Thoracic aorta (tissue), 2 donors: ENCODE measurements at regions not wholly inside any gene's neighbourhood (a gene's known extent, or its start where the extent isn't known, plus 50 kb on each side); places are given as distances from the start of the nearest gene placed in this dataset.
"Not testable (repeated sequence)": the region's sequence is repeated elsewhere in the genome, so short reads cannot be mapped to it uniquely, and the experiment has no call there.

Source experiments
- ATAC-seq: fragments of 150-250 bp; one replicate; pipeline ENCODE4 v1.8.0; 2017; ENCODE audit warnings: low read depth; ENCODE audit not compliant: insufficient number of reproducible peaks, low FRiP score
- DNase-seq: peaks from one replicate; pipeline ENCODE4 v3.0.0-alpha.2; 2020; ENCODE audit warnings: low spot score
- H3K27ac ChIP-seq, 2 donors: fragments of 200-600 bp; sonication (generic); 1 replicate in 1 of 2; 2 replicates in 1 of 2; pipeline ENCODE4 v1.5.1; 2016; ENCODE audit warnings: mild to moderate bottlenecking in 2 of 2, moderate library complexity in 2 of 2
- H3K27me3 ChIP-seq: fragments of 200-600 bp; sonication (generic); replicated peaks from 2 replicates; pipeline ENCODE4 v1.6.0; 2016; ENCODE audit warnings: mild to moderate bottlenecking; ENCODE audit not compliant: insufficient read depth
- H3K36me3 ChIP-seq: fragments of 200-600 bp; sonication (generic); one replicate; pipeline ENCODE4 v1.5.1; 2016
- H3K4me1 ChIP-seq, 2 donors: fragments of 200-600 bp; sonication (generic); 1 replicate in 1 of 2; 2 replicates in 1 of 2; pipeline versions ENCODE4 v1.5.1 to v1.6.0; 2016; ENCODE audit warnings: low read depth in 2 of 2, mild to moderate bottlenecking in 1 of 2; ENCODE audit not compliant: control insufficient read depth in 1 of 2
- H3K4me3 ChIP-seq: fragments of 200-600 bp; sonication (generic); 2 replicates; pipeline ENCODE4 v1.5.1; 2016; ENCODE audit warnings: mild to moderate bottlenecking
- H3K9me3 ChIP-seq: fragments of 200-600 bp; sonication (generic); 2 replicates; pipeline ENCODE4 v1.5.1; 2016
- TF ChIP-seq, protein P1 (sequence below): fragments of 200-600 bp; sonication (generic); IDR thresholded peaks from one replicate; pipeline ENCODE4 v1.5.1; 2019; ENCODE audit warnings: antibody characterized with exemption

- Histone ChIP-seq H3K27me3 (no peaks in the 10 kb centered on the region), H3K27ac (no peak overlapping the region), H3K9me3 (no peaks in the 10 kb centered on the region), H3K4me3 (no peak overlapping the region), H3K4me1 (no peaks in the 10 kb centered on the region), H3K36me3 (no peaks in the 10 kb centered on the region)
- DNase-seq (no peak), ATAC-seq (no peak)
- TF ChIP-seq, protein P1, sequence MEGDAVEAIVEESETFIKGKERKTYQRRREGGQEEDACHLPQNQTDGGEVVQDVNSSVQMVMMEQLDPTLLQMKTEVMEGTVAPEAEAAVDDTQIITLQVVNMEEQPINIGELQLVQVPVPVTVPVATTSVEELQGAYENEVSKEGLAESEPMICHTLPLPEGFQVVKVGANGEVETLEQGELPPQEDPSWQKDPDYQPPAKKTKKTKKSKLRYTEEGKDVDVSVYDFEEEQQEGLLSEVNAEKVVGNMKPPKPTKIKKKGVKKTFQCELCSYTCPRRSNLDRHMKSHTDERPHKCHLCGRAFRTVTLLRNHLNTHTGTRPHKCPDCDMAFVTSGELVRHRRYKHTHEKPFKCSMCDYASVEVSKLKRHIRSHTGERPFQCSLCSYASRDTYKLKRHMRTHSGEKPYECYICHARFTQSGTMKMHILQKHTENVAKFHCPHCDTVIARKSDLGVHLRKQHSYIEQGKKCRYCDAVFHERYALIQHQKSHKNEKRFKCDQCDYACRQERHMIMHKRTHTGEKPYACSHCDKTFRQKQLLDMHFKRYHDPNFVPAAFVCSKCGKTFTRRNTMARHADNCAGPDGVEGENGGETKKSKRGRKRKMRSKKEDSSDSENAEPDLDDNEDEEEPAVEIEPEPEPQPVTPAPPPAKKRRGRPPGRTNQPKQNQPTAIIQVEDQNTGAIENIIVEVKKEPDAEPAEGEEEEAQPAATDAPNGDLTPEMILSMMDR = no peak
Measured at GRCh38 chr4:154120690-154121345, 331.9 kb upstream of the SFRP2 start.

- H3K9me3 ChIP-seq = no peaks in the 10 kb centered on the region
- H3K27me3 ChIP-seq = no peaks in the 10 kb centered on the region
- TF ChIP-seq, protein P1 = no peak
- no peak overlapping the region for H3K27ac ChIP-seq
- no peaks in the 10 kb centered on the region for H3K4me1 ChIP-seq
- DNase-seq = no peak
- no peak for ATAC-seq
- H3K36me3 ChIP-seq = no peaks in the 10 kb centered on the region
- no peak overlapping the region for H3K4me3 ChIP-seq
Measured at GRCh38 chr4:154120006-154120676, 331.3 kb upstream of the SFRP2 start.

DNA sequence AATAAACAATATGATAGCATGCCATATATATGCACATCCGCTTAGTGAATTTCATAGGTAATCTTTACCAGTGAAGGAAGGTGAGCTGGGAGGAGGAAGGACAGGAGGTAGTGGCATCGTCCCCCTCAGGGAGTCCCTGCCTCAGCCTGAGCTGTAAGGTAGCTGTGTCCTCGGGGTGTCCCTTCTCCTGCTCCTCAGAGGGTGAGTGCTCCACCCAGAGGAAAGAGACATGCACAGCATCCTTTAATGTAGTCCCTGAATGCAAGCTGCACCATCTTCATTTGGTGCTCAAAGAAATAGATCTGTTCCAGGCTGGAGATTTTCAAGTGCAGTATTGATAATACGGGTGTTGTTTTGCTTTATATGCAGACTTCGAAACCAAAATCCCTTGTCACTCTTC is 330.4 kb upstream of the SFRP2 start:
- Histone ChIP-seq H3K36me3 (no peaks in the 10 kb centered on the region), H3K9me3 (no peaks in the 10 kb centered on the region), H3K27me3 (no peaks in the 10 kb centered on the region), H3K27ac (no peak overlapping the region), H3K4me1 (no peaks in the 10 kb centered on the region), H3K4me3 (no peak overlapping the region)
- TF ChIP-seq, protein P1 = no peak
- ATAC-seq (no peak), DNase-seq (no peak)

- not testable (repeated sequence) for H3K4me1 ChIP-seq, H3K4me3 ChIP-seq, ATAC-seq, DNase-seq, H3K27ac ChIP-seq, H3K27me3 ChIP-seq, H3K36me3 ChIP-seq, H3K9me3 ChIP-seq
Measured at GRCh38 chr4:154117726-154118125, 328.8 kb upstream of the SFRP2 start.

GRCh38 chr4:154107337-154107736 is 318.5 kb upstream of the SFRP2 start:
- Histone ChIP-seq H3K36me3 (no peaks in the 10 kb centered on the region), H3K27me3 (no peaks in the 10 kb centered on the region), H3K27ac (no peak overlapping the region), H3K4me3 (no peak overlapping the region), H3K4me1 (no peaks in the 10 kb centered on the region), H3K9me3 (no peaks in the 10 kb centered on the region)
- ATAC-seq = no peak
- TF ChIP-seq, protein P1 = no peak
- DNase-seq = no peak
